Bone marrow (tissue), 2 donors: ENCODE measurements at regions not wholly inside any gene's neighbourhood (a gene's known extent, or its start where the extent isn't known, plus 50 kb on each side); places are given as distances from the start of the nearest gene placed in this dataset.

Experiments
- DNase-seq, 2 donors: peaks; one replicate each; lab custom pipeline; 2025; lab: John Stamatoyannopoulos, UW

- no peak for DNase-seq
These were observed 209.5 kb upstream of the SLC10A2 start for GRCh38 chr13:103275722-103276121.

GRCh38 chr13:103275081-103275480 lies 208.9 kb upstream of the SLC10A2 start:
- no peak for DNase-seq

GRCh38 chr13:103273825-103274224 lies 207.6 kb upstream of the SLC10A2 start:
- DNase-seq = no peak

GRCh38 chr13:103272770-103273169 lies 206.6 kb upstream of the SLC10A2 start:
- DNase-seq = no peak

GRCh38 chr13:103263448-103263847 lies 197.2 kb upstream of the SLC10A2 start:
- no peak for DNase-seq

GRCh38 chr13:103255587-103256301 lies 189.5 kb upstream of the SLC10A2 start:
- no peak for DNase-seq

- DNase-seq = no peak
These were observed 183.9 kb upstream of the SLC10A2 start for GRCh38 chr13:103250071-103250470.

GRCh38 chr13:103246581-103247200 lies 180.5 kb upstream of the SLC10A2 start:
- no peak for DNase-seq

GRCh38 chr13:103243495-103243894 lies 177.3 kb upstream of the SLC10A2 start:
- DNase-seq = no peak

GRCh38 chr13:103238441-103238840 lies 172.2 kb upstream of the SLC10A2 start:
- no peak for DNase-seq

GRCh38 chr13:103236213-103236612 lies 170.0 kb upstream of the SLC10A2 start:
- DNase-seq = no peak

- no peak for DNase-seq
These were observed 163.5 kb upstream of the SLC10A2 start for GRCh38 chr13:103229674-103230073.

- no peak for DNase-seq
These were observed 158.6 kb upstream of the SLC10A2 start for GRCh38 chr13:103224804-103225203.

- no peak for DNase-seq
These were observed 156.5 kb upstream of the SLC10A2 start for GRCh38 chr13:103222683-103223082.

- no peak for DNase-seq
These were observed 152.0 kb upstream of the SLC10A2 start for GRCh38 chr13:103218253-103218652.

- no peak for DNase-seq
These were observed 146.9 kb upstream of the SLC10A2 start for GRCh38 chr13:103213152-103213551.

GRCh38 chr13:103210348-103210747 lies 144.1 kb upstream of the SLC10A2 start:
- DNase-seq = no peak

GRCh38 chr13:103203735-103204330 lies 137.6 kb upstream of the SLC10A2 start:
- DNase-seq = no peak

GRCh38 chr13:103200118-103200885 lies 134.1 kb upstream of the SLC10A2 start:
- DNase-seq = no peak

- no peak for DNase-seq
These were observed 133.3 kb upstream of the SLC10A2 start for GRCh38 chr13:103199380-103200088.

GRCh38 chr13:103196356-103196755 lies 130.1 kb upstream of the SLC10A2 start:
- DNase-seq = no peak

GRCh38 chr13:103195762-103196161 lies 129.5 kb upstream of the SLC10A2 start:
- DNase-seq = no peak
